HG03469 (cell line): ENCODE measurements at regions not wholly inside any gene's neighbourhood (a gene's known extent, or its start where the extent isn't known, plus 50 kb on each side); places are given as distances from the start of the nearest gene placed in this dataset.
"Not testable (repeated sequence)": the region's sequence is repeated elsewhere in the genome, so short reads cannot be mapped to it uniquely, and the experiment has no call there.

Experiments used
- ATAC-seq: cut with Tn5 transposase; IDR thresholded peaks from one replicate; pipeline ENCODE4 v1.9.1; 2021; ENCODE audit warnings: mild to moderate bottlenecking, moderate library complexity, moderate number of reproducible peaks; ENCODE audit not compliant: unreplicated experiment

- no peak for ATAC-seq
Measured at GRCh38 chr6:16912756-16913155, 151.5 kb upstream of the ATXN1 start.

DNA sequence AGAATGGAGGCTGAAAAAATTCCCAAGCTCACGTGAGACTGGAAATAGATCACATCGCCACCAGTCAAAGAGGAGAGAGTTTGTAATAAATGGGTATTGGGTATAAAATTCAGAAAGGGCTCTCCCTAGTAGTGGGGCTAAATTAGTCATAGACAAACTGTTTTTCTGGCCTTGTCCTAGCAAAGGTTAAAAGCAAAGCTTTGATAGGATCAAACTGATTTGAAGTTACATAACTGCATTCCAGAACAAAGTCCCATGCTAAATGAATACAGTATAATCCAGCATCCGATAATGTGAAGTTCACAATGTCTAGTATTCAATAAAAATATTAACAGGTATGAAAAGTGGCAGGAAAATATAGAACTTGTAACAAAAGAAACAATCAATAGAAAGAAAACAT, 149.8 kb upstream of the ATXN1 start:
- no peak for ATAC-seq

DNA sequence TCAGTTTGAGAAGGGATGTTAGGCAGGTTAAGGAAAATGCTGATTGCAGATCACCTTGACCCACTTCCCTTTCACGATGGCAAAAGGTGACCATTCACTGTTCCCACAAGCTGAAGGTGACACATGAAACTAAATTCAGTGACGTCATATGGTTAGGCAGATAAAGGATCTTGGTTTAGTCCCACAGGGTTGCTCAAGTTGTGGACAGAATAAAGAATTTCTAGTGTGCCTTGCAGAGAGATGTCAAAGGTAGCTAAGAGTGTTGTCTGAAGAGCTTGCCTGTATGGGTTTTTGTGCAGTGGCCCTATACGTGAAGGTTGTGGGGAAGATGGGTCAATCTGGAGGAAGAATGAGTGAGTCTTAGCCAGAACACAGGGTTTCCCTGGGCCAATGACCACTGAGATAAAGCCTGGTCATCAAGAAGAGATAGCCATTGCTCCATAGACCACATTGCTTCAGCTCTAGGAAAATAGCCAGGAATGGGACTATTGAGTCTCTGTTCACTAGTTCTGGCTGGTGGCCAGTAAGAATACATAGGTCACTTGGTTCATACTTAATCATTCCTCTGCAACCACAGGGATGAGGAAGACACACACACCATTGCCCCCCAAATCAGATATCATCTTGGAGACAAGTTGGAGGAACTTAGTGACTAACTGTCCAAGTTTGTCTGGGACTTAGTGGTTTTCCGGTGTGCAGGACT, 148.5 kb upstream of the ATXN1 start:
- no peak for ATAC-seq

- ATAC-seq: no peak
Measured at GRCh38 chr6:16907991-16908390, 146.7 kb upstream of the ATXN1 start.

- no peak for ATAC-seq
Measured at GRCh38 chr6:16904957-16905356, 143.7 kb upstream of the ATXN1 start.

- no peak for ATAC-seq
Measured at GRCh38 chr6:16903470-16903869, 142.2 kb upstream of the ATXN1 start.

- no peak for ATAC-seq
Measured at GRCh38 chr6:16902502-16902901, 141.2 kb upstream of the ATXN1 start.

GRCh38 chr6:16901782-16902181, 140.5 kb upstream of the ATXN1 start:
- ATAC-seq: no peak

DNA sequence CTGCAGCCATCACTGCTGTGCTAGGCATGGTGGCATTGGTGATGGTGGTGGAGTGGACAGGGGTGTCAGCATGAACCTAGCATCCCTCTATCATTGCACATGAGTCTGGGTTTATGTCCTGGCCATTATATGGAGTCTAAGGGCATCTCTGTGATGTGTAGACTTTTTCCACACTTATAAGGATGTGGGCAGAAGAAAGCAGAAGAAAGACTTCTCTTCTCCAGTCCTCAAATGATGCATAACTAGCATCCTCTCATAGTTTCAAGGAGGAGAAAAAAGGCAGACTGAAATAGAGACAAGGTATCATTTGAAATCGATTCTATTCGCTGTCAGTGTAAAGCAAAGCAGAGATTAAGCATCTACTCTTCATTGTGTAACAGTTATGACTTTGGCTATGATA, 140.0 kb upstream of the ATXN1 start:
- ATAC-seq: no peak

- no peak for ATAC-seq
Measured at GRCh38 chr6:16898640-16899396, 137.6 kb upstream of the ATXN1 start.

DNA sequence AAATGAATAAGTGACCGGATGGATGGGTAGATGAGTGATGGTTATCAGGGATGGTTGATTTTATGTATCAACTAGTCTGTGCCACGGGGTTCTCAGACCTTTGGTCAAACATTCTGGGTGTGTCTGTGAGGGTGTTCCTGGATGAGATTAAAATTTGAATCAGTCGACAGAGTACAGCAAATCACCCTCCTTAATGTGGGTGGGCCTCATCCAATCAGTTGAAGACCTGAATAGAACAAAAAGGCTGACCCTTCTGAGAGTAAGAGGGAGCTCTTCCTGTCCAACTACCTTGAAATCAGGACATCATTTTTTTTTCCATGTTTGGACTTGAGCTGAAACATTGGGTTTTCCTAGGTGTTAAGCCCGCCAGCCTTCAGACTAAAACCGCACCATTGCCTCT, 136.4 kb upstream of the ATXN1 start:
- no peak for ATAC-seq

DNA sequence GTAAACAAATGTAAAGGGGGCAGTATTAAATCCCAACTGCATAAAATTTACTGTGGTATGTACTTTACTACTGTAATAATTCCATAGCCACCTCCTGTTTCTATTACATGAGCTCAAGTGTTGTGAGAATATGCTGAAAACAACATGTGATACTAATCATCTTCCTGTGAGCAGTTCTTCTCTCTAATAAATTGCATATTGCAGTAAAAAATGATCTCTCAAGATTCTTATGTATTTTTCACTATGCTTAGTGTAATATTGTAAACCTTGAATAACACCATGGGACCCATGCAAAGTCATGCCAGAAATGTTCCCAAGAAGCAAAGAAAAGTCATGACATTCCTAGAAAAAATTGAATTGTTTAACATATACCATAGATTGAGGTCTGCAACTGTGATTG, 133.0 kb upstream of the ATXN1 start:
- ATAC-seq: no peak

DNA sequence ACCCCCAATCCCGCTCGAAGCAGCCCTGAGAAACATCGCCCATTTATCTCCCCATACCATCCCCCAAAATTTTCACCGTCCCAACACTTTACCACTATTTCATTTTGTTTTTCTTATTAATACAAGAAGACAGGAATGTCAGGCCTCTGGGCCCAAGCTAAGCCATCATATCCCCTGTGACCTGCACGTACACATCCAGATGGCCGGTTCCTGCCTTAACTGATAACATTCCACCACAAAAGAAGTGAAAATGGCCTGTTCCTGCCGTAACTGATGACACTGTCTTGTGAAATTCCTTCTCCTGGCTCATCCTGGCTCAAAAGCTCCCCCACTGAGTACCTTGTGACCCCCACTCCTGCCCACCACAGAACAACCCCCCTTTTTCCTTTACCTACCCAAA, 129.8 kb upstream of the ATXN1 start:
- not testable (repeated sequence) for ATAC-seq

DNA sequence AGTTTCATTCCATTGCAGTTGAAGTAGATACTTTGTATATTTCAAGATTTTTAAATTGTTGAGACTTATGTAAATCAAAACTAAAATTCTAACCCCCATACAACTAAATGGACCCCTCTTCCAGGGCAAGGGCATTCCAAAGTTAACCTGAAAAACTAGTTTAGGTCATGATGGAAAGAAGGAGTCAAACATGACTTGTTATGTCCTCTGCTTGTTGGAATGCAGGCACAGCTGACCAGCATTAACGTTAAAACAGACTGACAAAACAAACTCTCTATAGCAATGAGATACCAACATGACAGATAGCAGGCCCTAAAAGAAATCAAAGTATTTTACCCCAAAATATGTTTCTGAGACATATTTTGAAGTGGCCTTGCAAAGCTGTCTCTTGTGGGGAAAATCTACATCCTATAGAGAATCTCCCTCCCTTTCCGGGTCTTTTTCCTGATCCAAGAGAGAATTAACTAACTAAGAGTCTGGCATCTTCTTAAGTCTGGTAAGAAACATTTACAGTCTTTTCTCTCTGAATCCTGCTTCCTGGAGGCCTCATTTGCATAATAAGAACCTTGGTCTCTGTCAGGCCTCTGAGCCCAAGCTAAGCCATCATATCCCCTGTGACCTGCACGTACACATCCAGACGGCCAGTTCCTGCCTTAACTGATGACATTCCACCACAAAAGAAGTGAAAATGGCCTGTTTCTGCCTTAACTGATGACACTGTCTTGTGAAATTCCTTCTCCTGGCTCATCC, 124.3 kb upstream of the ATXN1 start:
- ATAC-seq: no peak

DNA sequence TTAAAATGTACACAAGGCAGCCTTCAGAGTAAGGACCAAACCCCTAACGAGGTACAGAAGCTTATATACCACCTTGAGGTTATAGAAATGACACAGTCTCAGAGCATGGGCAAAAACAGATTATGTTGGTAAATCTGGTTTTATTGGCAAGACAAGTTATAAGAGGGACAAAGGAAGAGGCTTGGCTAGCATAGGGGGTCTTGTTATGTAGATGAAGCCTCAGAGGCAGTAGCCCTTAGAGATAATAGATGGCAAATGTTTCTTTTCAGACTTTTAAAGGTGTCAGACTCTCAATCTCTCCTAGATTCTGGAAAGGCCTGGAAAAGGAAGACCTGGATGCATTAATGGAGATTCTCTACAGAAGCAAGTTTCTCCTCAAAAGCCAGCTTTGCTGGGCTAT, 123.3 kb upstream of the ATXN1 start:
- no peak for ATAC-seq

- no peak for ATAC-seq
Measured at GRCh38 chr6:16883414-16883813, 122.2 kb upstream of the ATXN1 start.

DNA sequence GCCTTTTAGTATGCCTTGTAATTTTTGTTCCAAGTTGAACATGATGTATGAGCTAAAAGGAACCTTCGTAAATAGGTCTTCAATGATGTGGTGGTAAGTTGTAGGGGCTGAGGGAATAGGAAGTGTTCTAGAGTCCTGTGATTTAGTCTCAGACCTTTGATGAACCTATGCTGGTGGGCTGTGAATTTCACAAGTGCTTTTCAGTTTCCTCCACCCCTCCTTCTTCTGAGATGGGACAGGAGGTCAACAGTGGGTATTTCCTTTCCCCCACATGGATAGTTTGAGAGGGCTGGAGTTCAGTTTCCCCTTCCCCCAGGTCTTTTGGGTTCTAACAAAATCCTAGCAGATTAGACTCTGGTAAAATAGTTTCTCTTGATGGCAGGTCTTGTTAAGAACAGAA, 121.0 kb upstream of the ATXN1 start:
- no peak for ATAC-seq

DNA sequence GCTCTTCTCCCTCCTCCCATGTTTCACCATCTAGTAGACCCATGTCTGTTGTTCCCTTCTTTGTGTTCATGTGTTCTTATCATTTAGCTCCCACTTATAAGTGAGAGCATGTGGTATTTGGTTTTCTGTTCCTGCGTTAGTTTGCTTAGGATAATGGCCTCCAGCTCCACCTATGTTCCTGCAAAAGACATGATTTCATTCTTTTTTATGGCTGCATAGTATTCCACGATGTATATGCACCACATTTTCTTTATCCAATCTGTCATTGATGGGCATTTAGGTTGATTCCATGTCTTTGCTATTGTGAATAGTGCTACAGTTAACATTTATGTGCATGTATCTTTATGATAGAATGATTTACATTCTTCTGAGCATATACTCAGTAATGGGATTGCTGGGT, 115.6 kb upstream of the ATXN1 start:
- ATAC-seq: not testable (repeated sequence)

- no peak for ATAC-seq
Measured at GRCh38 chr6:16876201-16876600, 114.9 kb upstream of the ATXN1 start.

DNA sequence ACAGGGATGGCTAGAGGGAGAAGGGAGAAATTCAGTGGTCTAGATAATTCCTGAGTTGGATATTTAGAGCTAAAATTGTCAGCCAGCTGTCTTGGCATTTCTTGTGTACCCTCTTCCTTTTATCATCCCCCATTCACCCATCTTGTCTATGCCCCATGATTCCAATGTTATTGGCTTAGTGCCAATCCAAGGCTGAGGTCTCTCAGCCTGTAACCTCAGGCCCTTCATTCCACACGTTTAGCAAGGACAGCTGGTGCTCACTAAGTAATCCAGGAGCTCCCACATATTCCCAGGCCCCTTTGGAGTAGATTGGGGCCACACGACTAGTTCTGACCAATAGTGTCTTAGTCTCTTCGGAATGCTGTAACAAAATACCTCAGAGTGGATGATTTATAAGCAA, 112.4 kb upstream of the ATXN1 start:
- no peak for ATAC-seq

DNA sequence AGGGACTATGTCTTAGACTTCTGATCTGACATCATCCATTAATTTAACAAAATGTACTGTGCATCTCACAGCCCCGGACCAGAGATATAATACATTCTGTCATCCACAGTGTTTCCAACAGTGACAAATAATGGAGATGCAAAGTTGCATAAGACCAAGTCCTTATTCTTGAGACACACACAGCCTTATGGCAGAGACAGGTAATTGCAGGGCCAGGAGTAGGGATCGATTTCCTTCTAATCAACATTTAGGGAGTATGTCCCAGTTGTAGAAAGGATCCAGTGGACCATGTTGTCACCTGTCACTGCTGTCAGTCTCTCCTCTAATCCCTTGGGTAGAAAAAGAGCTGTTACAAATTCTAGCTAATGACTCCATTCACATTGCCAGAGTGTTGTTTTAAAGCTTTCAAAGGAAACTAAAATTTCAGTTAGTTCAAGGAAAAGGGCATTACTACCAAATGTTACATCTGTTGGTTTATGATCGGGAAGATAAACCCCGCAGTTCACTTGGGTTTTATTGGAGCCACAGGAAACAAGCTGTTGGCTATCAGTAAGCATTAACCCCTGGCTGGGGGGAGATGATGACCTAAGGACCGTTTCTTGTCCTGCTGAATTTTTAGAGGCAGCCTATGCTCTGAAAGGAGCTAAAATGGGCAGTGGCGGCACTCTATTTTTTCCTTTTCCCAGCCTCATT, 111.4 kb upstream of the ATXN1 start:
- ATAC-seq: no peak
